MCF 10A (cell line): ENCODE measurements at regions not wholly inside any gene's neighbourhood (a gene's known extent, or its start where the extent isn't known, plus 50 kb on each side); places are given as distances from the start of the nearest gene placed in this dataset.

Experiments
- BruUV-seq: library from RNA; stranded (reverse); fragments of 400-500 nt; replicated peaks from 2 replicates; lab custom pipeline; 2021; lab: Mats Ljungman, UMichigan
- CTCF ChIA-PET: fragments of 300-600 bp; sonication (Branson Sonifier 250); formaldehyde crosslinking; extraction: SDS; loops from one replicate; lab custom pipeline; 2021; ENCODE audit warnings: antibody characterized with exemption, inconsistent platforms; lab: Yijun Ruan, JAX
- POLR2A ChIA-PET: fragments of 300-600, 350-650 bp; sonication (Branson Sonifier 250); formaldehyde crosslinking; extraction: SDS; loops from one replicate; lab custom pipeline; 2020; ENCODE audit warnings: antibody characterized with exemption, inconsistent platforms; lab: Yijun Ruan, JAX
- DNase-seq: peaks from one replicate; pipeline ENCODE4 v3.0.0-alpha.2; 2018; ENCODE audit not compliant: unreplicated experiment
- H3K27ac Mint-ChIP-seq: one replicate; pipeline ENCODE4 v1.8.0; 2022; ENCODE audit warnings: mild to moderate bottlenecking, low read depth, mixed read lengths; ENCODE audit not compliant: unreplicated experiment
- H3K27me3 Mint-ChIP-seq: one replicate; pipeline ENCODE4 v1.8.0; 2022; ENCODE audit warnings: mixed read lengths; ENCODE audit not compliant: insufficient read depth, unreplicated experiment
- H3K36me3 Mint-ChIP-seq: one replicate; pipeline ENCODE4 v1.8.0; 2022; ENCODE audit warnings: mild to moderate bottlenecking, moderate library complexity, mixed read lengths; ENCODE audit not compliant: insufficient read depth, unreplicated experiment
- H3K4me1 Mint-ChIP-seq: one replicate; pipeline ENCODE4 v1.8.0; 2022; ENCODE audit warnings: mixed read lengths; ENCODE audit not compliant: insufficient read depth, unreplicated experiment
- H3K4me3 Mint-ChIP-seq: one replicate; pipeline ENCODE4 v1.8.0; 2022; ENCODE audit warnings: mild to moderate bottlenecking, moderate library complexity, mixed read lengths; ENCODE audit not compliant: unreplicated experiment
- H3K9me3 Mint-ChIP-seq: one replicate; pipeline ENCODE4 v1.8.0; 2022; ENCODE audit warnings: mixed read lengths; ENCODE audit not compliant: unreplicated experiment
- CTCF ChIP-seq: fragments of 200-600 bp; IDR thresholded peaks from one replicate; pipeline ENCODE4 v1.8.0; 2022; ENCODE audit warnings: antibody characterized with exemption, mild to moderate bottlenecking; ENCODE audit not compliant: unreplicated experiment
- intact Hi-C: fragments of 100-400 bp; cut with micrococcal nuclease; formaldehyde crosslinking; loops from 2 replicates; pipeline ENCODE4 v1.14.1; 2022

GRCh38 chr16:48881272-48881671 is 271.3 kb upstream of the N4BP1 start:
- POLR2A ChIA-PET, result no interaction called here

GRCh38 chr16:48879223-48880122 is 269.5 kb upstream of the N4BP1 start:
- no TSS peak for BruUV-seq
- DNase-seq, result no peak
- TF ChIP-seq CTCF, result no peak
- Mint-ChIP-seq H3K4me1 (no peaks in the 10 kb centered on the region), H3K36me3 (no peaks in the 10 kb centered on the region), H3K4me3 (no peak overlapping the region), H3K9me3 (no peaks in the 10 kb centered on the region), H3K27ac (no peak overlapping the region), H3K27me3 (peaks cover 31% of the 10 kb centered on the region)
- POLR2A ChIA-PET, result no interaction called here
- intact Hi-C loops, result no loop called here
- CTCF ChIA-PET, result interaction anchor here (0.6 kb wide), 1 partner anchor 1858 kb away, joined by 3 read pairs; no protein-coding TSS in a partner anchor

More at GRCh38 chr16:48881272-48881671, 271.3 kb upstream of the N4BP1 start:
- no peak for TF ChIP-seq CTCF
- intact Hi-C loops, result no loop called here
- no TSS peak for BruUV-seq
- DNase-seq, result no peak
- H3K27me3 Mint-ChIP-seq, result peaks cover 26% of the 10 kb centered on the region
- H3K4me1 Mint-ChIP-seq, result no peaks in the 10 kb centered on the region
- H3K36me3 Mint-ChIP-seq, result no peaks in the 10 kb centered on the region
- CTCF ChIA-PET, result no interaction called here
- H3K9me3 Mint-ChIP-seq, result no peaks in the 10 kb centered on the region
- H3K27ac Mint-ChIP-seq, result no peak overlapping the region
- H3K4me3 Mint-ChIP-seq, result no peak overlapping the region

GRCh38 chr16:48877946-48878345 is 268.0 kb upstream of the N4BP1 start:
- CTCF ChIA-PET, result interaction anchor here (0.6 kb wide), 2 partner anchors 441 to 765 kb away, joined by 4 read pairs; no protein-coding TSS in a partner anchor

More at GRCh38 chr16:48877946-48878345, 268.0 kb upstream of the N4BP1 start:
- DNase-seq, result no peak
- no peak for TF ChIP-seq CTCF
- H3K27ac Mint-ChIP-seq, result no peak overlapping the region
- BruUV-seq, result no TSS peak
- no peaks in the 10 kb centered on the region for H3K9me3 Mint-ChIP-seq
- intact Hi-C loops, result no loop called here
- no peaks in the 10 kb centered on the region for H3K36me3 Mint-ChIP-seq
- H3K27me3 Mint-ChIP-seq, result peaks cover 25% of the 10 kb centered on the region
- POLR2A ChIA-PET, result no interaction called here
- no peaks in the 10 kb centered on the region for H3K4me1 Mint-ChIP-seq
- H3K4me3 Mint-ChIP-seq, result no peak overlapping the region
